ENCODE measurements at regions not wholly inside any gene's neighbourhood (a gene's known extent, or its start where the extent isn't known, plus 50 kb on each side); places are given as distances from the start of the nearest gene placed in this dataset.
"Not testable (repeated sequence)": the region's sequence is repeated elsewhere in the genome, so short reads cannot be mapped to it uniquely, and the experiment has no call there.

DNA sequence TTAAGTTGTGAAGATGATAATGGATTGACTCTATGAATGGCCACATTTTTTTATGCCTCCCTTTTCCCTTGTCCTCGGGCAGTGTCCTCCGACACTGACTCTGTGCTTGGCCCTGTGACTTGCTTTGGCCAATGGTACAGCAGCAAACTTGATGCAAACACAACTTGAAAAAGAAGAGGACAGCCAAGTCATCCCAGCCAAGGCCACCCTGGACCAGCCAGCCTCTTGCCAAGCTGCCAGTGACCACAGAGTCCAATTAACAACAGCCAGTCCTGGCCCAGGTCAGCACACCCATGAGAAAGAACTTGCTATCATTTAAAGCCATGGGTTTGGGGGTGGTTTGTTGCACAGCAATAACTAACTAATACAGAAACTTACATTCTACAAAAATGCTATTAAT is 63.4 kb upstream of the SLC35C1 start:
- Histone ChIP-seq H3K27ac (no peak overlapping the region), H3K36me3 (no peaks in the 10 kb centered on the region), H3K4me1 (no peaks in the 10 kb centered on the region), H3K27me3 (peaks cover 0 to 11% (median 0%) of the 10 kb centered on the region in 3 donors), H3K4me3 (no peak overlapping the region), H3K9me3 (no peaks in the 10 kb centered on the region)
- DNase-seq, result no peak
- 85 to 95% (median 90%) methylated on average over 2 of the region's 2 CpGs for WGBS, 5 donors
- no peak for TF ChIP-seq EP300 (IDR thresholded peaks at IDR 0.05)
- TF ChIP-seq POLR2AphosphoS5 (IDR thresholded peaks at IDR 0.05), result no peak
- TF ChIP-seq, protein P1, sequence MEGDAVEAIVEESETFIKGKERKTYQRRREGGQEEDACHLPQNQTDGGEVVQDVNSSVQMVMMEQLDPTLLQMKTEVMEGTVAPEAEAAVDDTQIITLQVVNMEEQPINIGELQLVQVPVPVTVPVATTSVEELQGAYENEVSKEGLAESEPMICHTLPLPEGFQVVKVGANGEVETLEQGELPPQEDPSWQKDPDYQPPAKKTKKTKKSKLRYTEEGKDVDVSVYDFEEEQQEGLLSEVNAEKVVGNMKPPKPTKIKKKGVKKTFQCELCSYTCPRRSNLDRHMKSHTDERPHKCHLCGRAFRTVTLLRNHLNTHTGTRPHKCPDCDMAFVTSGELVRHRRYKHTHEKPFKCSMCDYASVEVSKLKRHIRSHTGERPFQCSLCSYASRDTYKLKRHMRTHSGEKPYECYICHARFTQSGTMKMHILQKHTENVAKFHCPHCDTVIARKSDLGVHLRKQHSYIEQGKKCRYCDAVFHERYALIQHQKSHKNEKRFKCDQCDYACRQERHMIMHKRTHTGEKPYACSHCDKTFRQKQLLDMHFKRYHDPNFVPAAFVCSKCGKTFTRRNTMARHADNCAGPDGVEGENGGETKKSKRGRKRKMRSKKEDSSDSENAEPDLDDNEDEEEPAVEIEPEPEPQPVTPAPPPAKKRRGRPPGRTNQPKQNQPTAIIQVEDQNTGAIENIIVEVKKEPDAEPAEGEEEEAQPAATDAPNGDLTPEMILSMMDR (IDR thresholded peaks at IDR 0.05), result no peak
- no peak for TF ChIP-seq POLR2A (IDR thresholded peaks at IDR 0.05)
- intact Hi-C loops (cut with DNase I; ENCODE audit: low total_unique reads), result no loop called here

DNA sequence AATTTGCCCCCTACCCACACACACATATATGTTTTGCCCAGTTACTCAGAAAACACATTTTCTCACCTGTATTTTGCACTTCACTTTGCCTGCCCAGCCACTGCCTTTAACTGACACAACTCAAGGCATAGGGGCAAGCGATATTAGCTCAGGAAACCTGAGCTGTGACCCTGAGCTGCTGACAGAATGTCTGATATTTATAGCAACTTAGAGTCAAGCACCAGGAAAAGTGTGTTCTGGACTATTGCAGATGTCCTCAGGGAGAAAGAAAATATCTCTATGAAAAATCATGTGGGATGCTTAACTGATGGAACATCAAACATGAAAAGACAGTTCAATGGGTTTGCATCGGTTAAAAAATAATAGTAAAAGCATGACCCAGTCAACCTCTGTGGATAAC is 63.9 kb upstream of the SLC35C1 start:
- Histone ChIP-seq H3K4me1 (no peaks in the 10 kb centered on the region), H3K9me3 (no peaks in the 10 kb centered on the region), H3K27me3 (peaks cover 0 to 11% (median 0%) of the 10 kb centered on the region in 3 donors), H3K36me3 (no peaks in the 10 kb centered on the region), H3K27ac (no peak overlapping the region), H3K4me3 (no peak overlapping the region)
- intact Hi-C loops (cut with DNase I; ENCODE audit: low total_unique reads), result no loop called here
- WGBS, 5 donors, result 63 to 84% (median 77%) methylated on average over 2 of the region's 2 CpGs
- DNase-seq, result no peak
- no peak for TF ChIP-seq EP300 (IDR thresholded peaks at IDR 0.05)
- TF ChIP-seq POLR2AphosphoS5 (IDR thresholded peaks at IDR 0.05), result no peak
- no peak for TF ChIP-seq POLR2A (IDR thresholded peaks at IDR 0.05)
- TF ChIP-seq, protein P1 (IDR thresholded peaks at IDR 0.05), result no peak

DNA sequence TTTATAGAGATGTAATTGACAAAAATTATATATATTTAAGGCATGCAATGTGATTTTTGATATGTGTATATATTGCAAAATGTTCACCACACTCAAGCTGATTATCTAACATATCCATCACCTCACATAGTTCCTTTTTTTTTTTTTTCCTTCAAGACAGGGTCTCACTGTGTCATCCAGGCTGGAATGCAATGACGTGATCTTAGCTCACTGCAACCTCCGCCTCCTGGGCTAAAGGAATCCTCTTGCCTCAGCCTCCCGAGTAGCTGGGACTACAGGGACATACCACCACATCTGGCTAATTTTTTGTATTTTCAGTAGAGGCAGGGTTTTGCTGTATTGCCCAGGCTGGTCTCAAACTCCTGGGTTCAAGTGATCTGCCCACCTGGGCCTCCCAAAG is 65.1 kb upstream of the SLC35C1 start:
- TF ChIP-seq, protein P1 (IDR thresholded peaks at IDR 0.05), result no peak
- TF ChIP-seq POLR2A (IDR thresholded peaks at IDR 0.05) (no peak), POLR2AphosphoS5 (IDR thresholded peaks at IDR 0.05) (no peak), EP300 (IDR thresholded peaks at IDR 0.05) (no peak)
- intact Hi-C loops (cut with DNase I; ENCODE audit: low total_unique reads), result no loop called here
- Histone ChIP-seq H3K36me3 (no peaks in the 10 kb centered on the region), H3K27me3 (peaks cover 0 to 11% (median 0%) of the 10 kb centered on the region in 3 donors), H3K9me3 (no peaks in the 10 kb centered on the region), H3K4me3 (no peak overlapping the region), H3K4me1 (no peaks in the 10 kb centered on the region), H3K27ac (no peak overlapping the region)
- DNase-seq, result no peak
- 79 to 93% (median 88%) methylated on average over 3 of the region's 3 CpGs for WGBS, 5 donors

DNA sequence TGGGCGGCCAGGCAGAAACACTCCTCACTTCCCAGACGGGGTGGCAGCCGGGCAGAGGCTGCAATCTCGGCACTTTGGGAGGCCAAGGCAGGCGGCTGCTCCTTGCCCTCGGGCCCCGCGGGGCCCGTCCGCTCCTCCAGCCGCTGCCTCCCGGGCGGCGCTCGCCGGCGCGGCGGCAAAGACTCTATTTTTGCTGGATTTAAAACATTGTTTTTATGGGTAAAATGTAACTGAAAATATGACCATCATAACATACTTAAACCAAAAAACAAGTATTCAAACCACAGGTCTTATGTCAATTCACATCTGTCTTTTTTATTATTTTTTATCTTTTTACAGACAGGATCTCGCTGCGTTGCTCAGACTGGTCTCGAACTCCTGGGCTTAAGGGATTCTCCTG is 65.9 kb upstream of the SLC35C1 start:
- H3K36me3 ChIP-seq; H3K27me3 ChIP-seq; intact Hi-C loops (cut with DNase I; ENCODE audit: low total_unique reads); H3K27ac ChIP-seq; H3K4me3 ChIP-seq; H3K9me3 ChIP-seq; DNase-seq; H3K4me1 ChIP-seq: not testable (repeated sequence)
- 94 to 97% (median 97%) methylated on average over 13 to 22 of the region's 22 CpGs for WGBS, 5 donors

DNA sequence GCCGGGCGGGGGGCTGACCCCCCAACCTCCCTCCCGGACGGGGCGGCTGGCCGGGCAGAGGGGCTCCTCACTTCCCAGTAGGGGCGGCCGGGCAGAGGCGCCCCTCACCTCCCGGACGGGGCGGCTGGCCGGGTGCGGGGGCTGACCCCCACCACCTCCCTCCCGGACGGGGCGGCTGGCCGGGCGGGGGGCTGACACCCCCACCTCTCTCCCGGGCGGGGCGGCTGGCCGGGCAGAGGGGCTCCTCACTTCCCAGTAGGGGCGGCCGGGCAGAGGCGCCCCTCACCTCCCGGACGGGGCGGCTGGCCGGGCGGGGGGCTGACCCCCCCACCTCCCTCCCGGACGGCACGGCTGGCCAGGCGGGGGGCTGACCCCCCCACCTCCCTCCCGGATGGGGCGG is 66.8 kb upstream of the SLC35C1 start:
- H3K36me3 ChIP-seq; H3K4me1 ChIP-seq; DNase-seq; H3K27ac ChIP-seq; H3K9me3 ChIP-seq; H3K27me3 ChIP-seq; intact Hi-C loops (cut with DNase I; ENCODE audit: low total_unique reads); H3K4me3 ChIP-seq: not testable (repeated sequence)
- 95 to 98% (median 97%) methylated on average over 5 to 14 of the region's 37 CpGs; no CpG with 5 or more reads in 2 of the 5 donors for WGBS, 5 donors
